ENCODE measurements at regions not wholly inside any gene's neighbourhood (a gene's known extent, or its start where the extent isn't known, plus 50 kb on each side); places are given as distances from the start of the nearest gene placed in this dataset.

GRCh38 chr15:46416544-46416943 lies 781.7 kb downstream of the SQOR start:
- Histone ChIP-seq H3K4me1 (ENCODE audit: low read length) (peaks cover 32% of the 10 kb centered on the region), H3K9me2 (replicated peaks; ENCODE audit: insufficient read depth, low read length) (no peaks in the 10 kb centered on the region), H3K79me2 (ENCODE audit: low read length) (no peaks in the 10 kb centered on the region), H3K27ac (ENCODE audit: low read length) (no peak overlapping the region), H4K20me1 (ENCODE audit: insufficient read depth, low read length) (no peaks in the 10 kb centered on the region), H2AFZ (ENCODE audit: low read length) (no peak overlapping the region), H3K4me3 (ENCODE audit: low read length) (no peak overlapping the region), H3K36me3 (replicated peaks; ENCODE audit: insufficient read depth, low read length) (no peaks in the 10 kb centered on the region), H3K4me2 (ENCODE audit: low read depth, low read length) (no peak overlapping the region), H3K9me3 (replicated peaks; ENCODE audit: insufficient read depth, low read length) (no peaks in the 10 kb centered on the region), H3F3A (ENCODE audit: insufficient read depth, low read length) (peaks cover 12% of the 10 kb centered on the region; the same call in 1 of the 2 replicates), H3K9ac (ENCODE audit: low read length) (no peak overlapping the region), H3K27me3 (replicated peaks; ENCODE audit: insufficient read depth, low read length) (no peaks in the 10 kb centered on the region)
- no peak for TF ChIP-seq EZH2phosphoT487 (IDR thresholded peaks at IDR 0.05; ENCODE audit: low read length)
- no peak for TF ChIP-seq CTCF (IDR thresholded peaks at IDR 0.05; ENCODE audit: low read length)
- no peak for TF ChIP-seq EZH2 (optimal IDR thresholded peaks at IDR 0.05; ENCODE audit: low read depth, low read length)
- no peak for DNase-seq

- Histone ChIP-seq H3K4me2 (ENCODE audit: low read depth, low read length) (no peak overlapping the region), H3F3A (ENCODE audit: insufficient read depth, low read length) (no peaks in the 10 kb centered on the region)
These were observed 786.2 kb downstream of the SQOR start for GRCh38 chr15:46420990-46421389.

GRCh38 chr15:46441294-46442062 lies 806.6 kb downstream of the SQOR start:
- Histone ChIP-seq H2AFZ (ENCODE audit: low read length) (no peak overlapping the region), H3K9me3 (replicated peaks; ENCODE audit: insufficient read depth, low read length) (no peaks in the 10 kb centered on the region), H3K27ac (ENCODE audit: low read length) (no peak overlapping the region), H3K4me2 (ENCODE audit: low read depth, low read length) (no peak overlapping the region), H3K4me1 (ENCODE audit: low read length) (no peaks in the 10 kb centered on the region), H3F3A (ENCODE audit: insufficient read depth, low read length) (no peaks in the 10 kb centered on the region), H4K20me1 (ENCODE audit: insufficient read depth, low read length) (no peaks in the 10 kb centered on the region), H3K79me2 (ENCODE audit: low read length) (no peaks in the 10 kb centered on the region), H3K9ac (ENCODE audit: low read length) (no peak overlapping the region), H3K27me3 (replicated peaks; ENCODE audit: insufficient read depth, low read length) (no peaks in the 10 kb centered on the region), H3K36me3 (replicated peaks; ENCODE audit: insufficient read depth, low read length) (no peaks in the 10 kb centered on the region), H3K4me3 (ENCODE audit: low read length) (no peak overlapping the region), H3K9me2 (replicated peaks; ENCODE audit: insufficient read depth, low read length) (no peaks in the 10 kb centered on the region)
- no peak for DNase-seq
- TF ChIP-seq EZH2phosphoT487 (IDR thresholded peaks at IDR 0.05; ENCODE audit: low read length) (no peak), CTCF (IDR thresholded peaks at IDR 0.05; ENCODE audit: low read length) (no peak), EZH2 (optimal IDR thresholded peaks at IDR 0.05; ENCODE audit: low read depth, low read length) (no peak)

More at GRCh38 chr15:46420990-46421389, 786.2 kb downstream of the SQOR start:
- H3K4me3 ChIP-seq (ENCODE audit: low read length), result no peak overlapping the region
- no peak overlapping the region for H2AFZ ChIP-seq (ENCODE audit: low read length)
- H3K9ac ChIP-seq (ENCODE audit: low read length), result no peak overlapping the region
- H3K4me1 ChIP-seq (ENCODE audit: low read length), result no peaks in the 10 kb centered on the region
- H3K36me3 ChIP-seq (replicated peaks; ENCODE audit: insufficient read depth, low read length), result no peaks in the 10 kb centered on the region
- H3K9me2 ChIP-seq (replicated peaks; ENCODE audit: insufficient read depth, low read length), result no peaks in the 10 kb centered on the region
- TF ChIP-seq EZH2 (optimal IDR thresholded peaks at IDR 0.05; ENCODE audit: low read depth, low read length), result no peak
- no peak for TF ChIP-seq CTCF (IDR thresholded peaks at IDR 0.05; ENCODE audit: low read length)
- TF ChIP-seq EZH2phosphoT487 (IDR thresholded peaks at IDR 0.05; ENCODE audit: low read length), result no peak
- no peaks in the 10 kb centered on the region for H4K20me1 ChIP-seq (ENCODE audit: insufficient read depth, low read length)
- H3K79me2 ChIP-seq (ENCODE audit: low read length), result no peaks in the 10 kb centered on the region
- H3K9me3 ChIP-seq (replicated peaks; ENCODE audit: insufficient read depth, low read length), result no peaks in the 10 kb centered on the region
- H3K27ac ChIP-seq (ENCODE audit: low read length), result no peak overlapping the region
- DNase-seq, result no peak
- no peaks in the 10 kb centered on the region for H3K27me3 ChIP-seq (replicated peaks; ENCODE audit: insufficient read depth, low read length)

Measured in MM.1S (cell line).